ENCODE measurements at regions not wholly inside any gene's neighbourhood (a gene's known extent, or its start where the extent isn't known, plus 50 kb on each side); places are given as distances from the start of the nearest gene placed in this dataset.
A peak's percentile ranks its signal among the peaks of the same experiment; 100 is the strongest.

- BruUV-seq (replicated peaks) = no TSS peak
- Histone ChIP-seq H3K9me3 (replicated peaks; ENCODE audit: control insufficient read depth, insufficient read depth, low read length) (no peaks in the 10 kb centered on the region), H3K4me1 (ENCODE audit: control insufficient read depth, extremely low read depth, insufficient read depth, low read length) (peaks cover 43% of the 10 kb centered on the region), H3K4me3 (replicated peaks in 1 of 3; ENCODE audit: insufficient read depth in 1 of 3, low read depth in 1 of 3, low read length in 3 of 3) (no peak overlapping the region), H3K27ac (ENCODE audit: insufficient read depth, low read depth, low read length) (peak overlapping the region; percentile 97), H3K9me1 (replicated peaks; ENCODE audit: control insufficient read depth, extremely low read depth, insufficient read depth, low read length) (no peaks in the 10 kb centered on the region), H3K4me2 (ENCODE audit: insufficient read depth, low read length) (peak overlapping the region; percentile 1), H3K79me2 (ENCODE audit: control insufficient read depth, insufficient read depth, low read length) (no peaks in the 10 kb centered on the region), H4K20me1 (replicated peaks; ENCODE audit: control insufficient read depth, extremely low read depth, insufficient read depth, low read length) (no peaks in the 10 kb centered on the region), H3K36me3 (ENCODE audit: control insufficient read depth in 2 of 2, extremely low read depth in 1 of 2, insufficient read depth in 2 of 2, low read length in 2 of 2) (no peaks in the 10 kb centered on the region), H3K27me3 (ENCODE audit: control insufficient read depth in 2 of 2, insufficient read depth in 2 of 2, low read length in 2 of 2) (no peaks in the 10 kb centered on the region), H3K9ac (replicated peaks; ENCODE audit: extremely low read depth, insufficient read depth, low read length) (no peak overlapping the region), H2AFZ (ENCODE audit: low read depth, low read length) (no peak overlapping the region)
- intact Hi-C loops (cut with micrococcal nuclease) = loop anchor here (5.0 kb wide), 1 partner anchor 528 kb away; no protein-coding TSS in a partner anchor
- peak; percentile 30 for DNase-seq (ENCODE audit: low read depth, low spot score)
- CTCF ChIA-PET = interaction anchor here (1.2 kb wide), 1 partner anchor 167 kb away, joined by 5 read pairs; no protein-coding TSS in a partner anchor
- dilution Hi-C loops (cut with MboI; ENCODE audit: extremely low pct_ligation_motif_present, low sequenced_read_pairs) = no loop called here
- TF ChIP-seq POLR2A (IDR thresholded peaks at IDR 0.05; ENCODE audit: low read depth, low read length) (no peak), FOS (IDR thresholded peaks at IDR 0.05; ENCODE audit: borderline replicate concordance, insufficient read depth, low read length) (no peak), MYC (IDR thresholded peaks at IDR 0.05; ENCODE audit: low read depth, low read length) (no peak), JUN (IDR thresholded peaks at IDR 0.05; ENCODE audit: borderline replicate concordance, insufficient read depth, insufficient read length, low read depth) (no peak), GATA2 (IDR thresholded peaks at IDR 0.05; ENCODE audit: insufficient read depth, insufficient read length, low read depth, low read length) (no peak), MAX (IDR thresholded peaks at IDR 0.05; ENCODE audit: insufficient read depth, insufficient read length) (no peak), EZH2 (IDR thresholded peaks at IDR 0.05; ENCODE audit: borderline replicate concordance, low read depth, low read length, severe bottlenecking) (no peak)
- POLR2A ChIA-PET = no interaction called here
- FAIRE-seq = peak; percentile 31
These were observed 121.9 kb upstream of the SLC38A2 start for GRCh38 chr12:46494424-46494823.

- ChIA-PET POLR2A (interaction anchor here (1.7 kb wide), 1 partner anchor 63 kb away, joined by 10 read pairs; no protein-coding TSS in a partner anchor), CTCF (interaction anchor here (1.2 kb wide), 1 partner anchor 168 kb away, joined by 5 read pairs; no protein-coding TSS in a partner anchor)
- FAIRE-seq (no peak), DNase-seq (ENCODE audit: low read depth, low spot score) (no peak)
- H3K27me3 ChIP-seq (ENCODE audit: control insufficient read depth in 2 of 2, insufficient read depth in 2 of 2, low read length in 2 of 2) = no peaks in the 10 kb centered on the region
- H3K9me1 ChIP-seq (replicated peaks; ENCODE audit: control insufficient read depth, extremely low read depth, insufficient read depth, low read length) = no peaks in the 10 kb centered on the region
- H3K27ac ChIP-seq (ENCODE audit: insufficient read depth, low read depth, low read length) = peak overlapping the region; percentile 97
- H3K4me1 ChIP-seq (ENCODE audit: control insufficient read depth, extremely low read depth, insufficient read depth, low read length) = peaks cover 43% of the 10 kb centered on the region
- H3K4me3 ChIP-seq (replicated peaks in 1 of 3; ENCODE audit: insufficient read depth in 1 of 3, low read depth in 1 of 3, low read length in 3 of 3) = no peak overlapping the region
- H3K4me2 ChIP-seq (ENCODE audit: insufficient read depth, low read length) = peak overlapping the region; percentile 30
- no TSS peak for BruUV-seq (replicated peaks)
- peak overlapping the region; percentile 24 for H3K9ac ChIP-seq (replicated peaks; ENCODE audit: extremely low read depth, insufficient read depth, low read length)
- intact Hi-C loops (cut with micrococcal nuclease) (loop anchor here (2.0 to 5.0 kb wide), 4 partner anchors 31 to 528 kb away; partner anchors contain the start of gene SLC38A2), dilution Hi-C loops (cut with MboI; ENCODE audit: extremely low pct_ligation_motif_present, low sequenced_read_pairs) (no loop called here)
- peak overlapping the region; percentile 34 for H2AFZ ChIP-seq (ENCODE audit: low read depth, low read length)
- no peaks in the 10 kb centered on the region for H3K9me3 ChIP-seq (replicated peaks; ENCODE audit: control insufficient read depth, insufficient read depth, low read length)
- no peaks in the 10 kb centered on the region for H3K36me3 ChIP-seq (ENCODE audit: control insufficient read depth in 2 of 2, extremely low read depth in 1 of 2, insufficient read depth in 2 of 2, low read length in 2 of 2)
- no peaks in the 10 kb centered on the region for H4K20me1 ChIP-seq (replicated peaks; ENCODE audit: control insufficient read depth, extremely low read depth, insufficient read depth, low read length)
- TF ChIP-seq POLR2A (IDR thresholded peaks at IDR 0.05; ENCODE audit: low read depth, low read length) (no peak), FOS (IDR thresholded peaks at IDR 0.05; ENCODE audit: borderline replicate concordance, insufficient read depth, low read length) (no peak), EZH2 (IDR thresholded peaks at IDR 0.05; ENCODE audit: borderline replicate concordance, low read depth, low read length, severe bottlenecking) (no peak), POLR2AphosphoS5 (IDR thresholded peaks at IDR 0.05; ENCODE audit: insufficient read depth, low read depth, low read length) (no peak), GATA2 (IDR thresholded peaks at IDR 0.05; ENCODE audit: insufficient read depth, insufficient read length, low read depth, low read length) (no peak)
- no peaks in the 10 kb centered on the region for H3K79me2 ChIP-seq (ENCODE audit: control insufficient read depth, insufficient read depth, low read length)
These were observed 121.2 kb upstream of the SLC38A2 start for GRCh38 chr12:46493834-46494181.

Data from endothelial cell of umbilical vein (primary cell).